SU-DHL-6 (cell line): ENCODE measurements at regions not wholly inside any gene's neighbourhood (a gene's known extent, or its start where the extent isn't known, plus 50 kb on each side); places are given as distances from the start of the nearest gene placed in this dataset.

ENCODE experiments used
- H2AFZ ChIP-seq: fragments of 200-600 bp; sonication (generic); 2 replicates; pipeline ENCODE4 v1.6.1; 2014; ENCODE audit warnings: low read depth, mild to moderate bottlenecking, moderate library complexity, mixed read lengths, antibody characterized with exemption, low read length; ENCODE audit not compliant: severe bottlenecking
- H3F3A ChIP-seq: fragments of 200-600 bp; shearing (Covaris generic); 2 replicates; pipeline ENCODE4 v1.6.0; 2016; ENCODE audit warnings: antibody characterized with exemption, mild to moderate bottlenecking; ENCODE audit not compliant: insufficient read depth
- H3K27ac ChIP-seq: fragments of 200-600 bp; sonication (generic); 2 replicates; pipeline ENCODE4 v1.5.1; 2016; ENCODE audit warnings: low read depth, mild to moderate bottlenecking, low read length, moderate library complexity, mixed read lengths
- H3K27me3 ChIP-seq: fragments of 200-600 bp; sonication (generic), shearing (Covaris generic); 2 replicates; pipeline ENCODE4 v1.6.0; 2014; ENCODE audit warnings: mild to moderate bottlenecking, low read length
- H3K36me3 ChIP-seq: fragments of 200-600 bp; sonication (generic); 2 replicates; pipeline ENCODE4 v1.6.1; 2014; ENCODE audit warnings: mild to moderate bottlenecking, low read length, mixed read lengths
- H3K4me2 ChIP-seq: fragments of 300-600, 200-600 bp; shearing (Covaris generic), sonication (generic); 2 replicates; pipeline ENCODE4 v1.6.0; 2014; ENCODE audit warnings: low read length, low read depth, mild to moderate bottlenecking; ENCODE audit not compliant: poor library complexity, severe bottlenecking
- H3K4me3 ChIP-seq: fragments of 200-600 bp; sonication (generic); 2 replicates; pipeline ENCODE4 v1.5.1; 2014; ENCODE audit warnings: antibody characterized with exemption, low read length, mild to moderate bottlenecking, mixed read lengths; ENCODE audit not compliant: insufficient read depth, poor library complexity, severe bottlenecking
- H3K79me2 ChIP-seq: fragments of 200-600 bp; sonication (generic); 2 replicates; pipeline ENCODE4 v1.6.1; 2014; ENCODE audit warnings: mild to moderate bottlenecking, low read length, moderate library complexity; ENCODE audit not compliant: insufficient read depth
- H3K9ac ChIP-seq: fragments of 200-600 bp; sonication (generic); 2 replicates; pipeline ENCODE4 v1.7.0; 2014; ENCODE audit warnings: mild to moderate bottlenecking, low read length
- H3K9me2 ChIP-seq: fragments of 200-600 bp; sonication (generic); replicated peaks from 2 replicates; pipeline ENCODE4 v1.6.1; 2014; ENCODE audit warnings: low read length; ENCODE audit not compliant: insufficient read depth
- H3K9me3 ChIP-seq: fragments of 200-600 bp; sonication (generic); 2 replicates; pipeline ENCODE4 v1.6.1; 2014; ENCODE audit warnings: low read length, mixed read lengths; ENCODE audit not compliant: insufficient read depth
- H4K20me1 ChIP-seq: fragments of 200-600 bp; sonication (generic); 2 replicates; pipeline ENCODE4 v1.6.1; 2014; ENCODE audit warnings: low read depth, mild to moderate bottlenecking, antibody characterized with exemption, low read length, moderate library complexity, mixed read lengths
- CTCF ChIP-seq: fragments of 200-600 bp; sonication (generic); IDR thresholded peaks from one replicate; pipeline ENCODE4 v1.5.1; 2017; ENCODE audit warnings: antibody characterized with exemption, mild to moderate bottlenecking, low read length, moderate library complexity; ENCODE audit not compliant: insufficient read depth, poor library complexity, severe bottlenecking
- EZH2phosphoT487 ChIP-seq: fragments of 200-600 bp; sonication (generic), shearing (Covaris generic); conservative IDR thresholded peaks from 2 replicates; pipeline ENCODE4 v1.6.1; 2018; ENCODE audit warnings: mild to moderate bottlenecking, antibody characterized with exemption, low read length, moderate library complexity, mixed read lengths

- TF ChIP-seq EZH2phosphoT487 (no peak), CTCF (no peak)
- Histone ChIP-seq H3K79me2 (no peaks in the 10 kb centered on the region), H3K27me3 (no peaks in the 10 kb centered on the region), H3K4me3 (no peak overlapping the region), H3K9ac (no peak overlapping the region), H4K20me1 (no peaks in the 10 kb centered on the region), H3K9me2 (no peaks in the 10 kb centered on the region), H3K36me3 (no peaks in the 10 kb centered on the region), H3K4me2 (no peak overlapping the region), H3K27ac (no peak overlapping the region), H3K9me3 (no peaks in the 10 kb centered on the region), H3F3A (no peaks in the 10 kb centered on the region), H2AFZ (no peak overlapping the region)
Observed at GRCh38 chr12:124111006-124111405, 138.0 kb downstream of the ZNF664 start.

- no peak overlapping the region for H3K27ac ChIP-seq
- no peak overlapping the region for H2AFZ ChIP-seq
- no peaks in the 10 kb centered on the region for H3K79me2 ChIP-seq
- no peaks in the 10 kb centered on the region for H3K27me3 ChIP-seq
- H3K9ac ChIP-seq: no peak overlapping the region
- H3F3A ChIP-seq: no peaks in the 10 kb centered on the region
- no peaks in the 10 kb centered on the region for H3K36me3 ChIP-seq
- H3K9me2 ChIP-seq: no peaks in the 10 kb centered on the region
- no peak for TF ChIP-seq CTCF
- no peak for TF ChIP-seq EZH2phosphoT487
- H3K9me3 ChIP-seq: no peaks in the 10 kb centered on the region
- no peak overlapping the region for H3K4me2 ChIP-seq
- no peak overlapping the region for H3K4me3 ChIP-seq
- H4K20me1 ChIP-seq: no peaks in the 10 kb centered on the region
Observed at GRCh38 chr12:124114316-124114715, 141.3 kb downstream of the ZNF664 start.

- Histone ChIP-seq H3K9ac (no peak overlapping the region), H3K4me2 (no peak overlapping the region), H3K27me3 (no peaks in the 10 kb centered on the region), H3K27ac (no peak overlapping the region), H3K4me3 (no peak overlapping the region), H4K20me1 (no peaks in the 10 kb centered on the region), H3K36me3 (no peaks in the 10 kb centered on the region), H3K79me2 (no peaks in the 10 kb centered on the region), H3F3A (no peaks in the 10 kb centered on the region), H2AFZ (no peak overlapping the region), H3K9me3 (no peaks in the 10 kb centered on the region), H3K9me2 (no peaks in the 10 kb centered on the region)
- TF ChIP-seq EZH2phosphoT487: no peak
- no peak for TF ChIP-seq CTCF
Observed at GRCh38 chr12:124115496-124115895, 142.5 kb downstream of the ZNF664 start.
